ENCODE measurements at regions not wholly inside any gene's neighbourhood (a gene's known extent, or its start where the extent isn't known, plus 50 kb on each side); places are given as distances from the start of the nearest gene placed in this dataset.

DNA sequence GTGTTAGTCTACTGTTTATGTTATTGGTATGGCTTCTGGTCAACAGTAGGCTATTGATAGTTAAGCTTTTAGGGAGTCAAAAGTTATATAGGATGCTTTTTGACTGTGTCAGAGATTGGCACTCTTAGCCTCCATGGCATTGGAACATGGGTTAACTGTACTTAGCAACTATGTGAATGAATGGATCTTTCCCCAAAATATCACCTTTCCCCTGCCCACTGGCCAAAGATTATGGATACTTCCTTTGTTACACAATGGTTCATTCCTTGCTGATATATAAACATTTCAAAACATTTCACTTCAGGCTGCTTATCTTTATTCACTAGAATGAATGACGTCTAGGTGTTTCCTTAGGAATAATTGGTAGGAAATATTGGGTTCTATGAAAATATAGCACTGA is 62.1 kb upstream of the DOCK10 start:
- Histone ChIP-seq H4K20me1 (ENCODE audit: insufficient read depth, low read length) (no peaks in the 10 kb centered on the region), H3K4me1 (ENCODE audit: insufficient read depth, low read length) (no peaks in the 10 kb centered on the region), H3K4me2 (ENCODE audit: low read depth, low read length) (no peak overlapping the region), H2AFZ (ENCODE audit: low read length) (no peak overlapping the region), H3K36me3 (replicated peaks in 1 of 2; ENCODE audit: control insufficient read depth in 1 of 2, insufficient read depth in 2 of 2, low read length in 2 of 2) (no peaks in the 10 kb centered on the region), H3K27me3 (ENCODE audit: control insufficient read depth in 1 of 2, insufficient read depth in 2 of 2, low read length in 2 of 2) (no peaks in the 10 kb centered on the region; a peak in 1 of 5 replicates), H3K4me3 (replicated peaks in 1 of 3; ENCODE audit: insufficient read depth in 1 of 3, low read depth in 2 of 3, low read length in 3 of 3) (no peak overlapping the region), H3K9me3 (ENCODE audit: low read length) (no peaks in the 10 kb centered on the region), H3K9ac (ENCODE audit: insufficient read depth, low read depth, low read length) (no peak overlapping the region), H3K79me2 (ENCODE audit: insufficient read depth, low read length) (no peaks in the 10 kb centered on the region), H3K27ac (ENCODE audit: extremely low read length, insufficient read depth, low read length) (no peak overlapping the region)
- in situ Hi-C loops (cut with HindIII; ENCODE audit: extremely low pct_ligation_motif_present, low pct_unique_long_range_greater_than_20kb) = no loop called here
- BruUV-seq (replicated peaks) = no TSS peak
- ATAC-seq (no peak), DNase-seq (ENCODE audit: low spot score) (no peak), FAIRE-seq (no peak)
- 0% methylated on average over 1 of the region's 1 CpG for WGBS (ENCODE audit: low lambda C conversion rate)
- CTCF ChIA-PET (ENCODE audit: low intra/inter-chr PET ratio, low total read pairs) = no interaction called here
- POLR2A ChIA-PET = no interaction called here
- intact Hi-C loops (cut with micrococcal nuclease; ENCODE audit: unreplicated experiment) = no loop called here
- TF ChIP-seq SRSF9 (IDR thresholded peaks at IDR 0.05; ENCODE audit: borderline replicate concordance, insufficient read depth, low read depth, low read length, poor library complexity, severe bottlenecking) (no peak), ZBTB34 (CRISPR knock-in tag; IDR thresholded peaks at IDR 0.05) (no peak), BCL3 (CRISPR knock-in tag; IDR thresholded peaks at IDR 0.05) (no peak), TGIF2 (CRISPR knock-in tag; IDR thresholded peaks at IDR 0.05) (no peak), SKI (IDR thresholded peaks at IDR 0.05; ENCODE audit: partially characterized antibody) (no peak), HMGXB3 (CRISPR knock-in tag; IDR thresholded peaks at IDR 0.05; ENCODE audit: borderline replicate concordance) (no peak), ZBTB49 (CRISPR knock-in tag; IDR thresholded peaks at IDR 0.05; ENCODE audit: borderline replicate concordance) (no peak), ZBTB42 (CRISPR knock-in tag; IDR thresholded peaks at IDR 0.05) (no peak), SSRP1 (CRISPR knock-in tag; IDR thresholded peaks at IDR 0.05) (no peak), BORCS8-MEF2B (CRISPR knock-in tag; IDR thresholded peaks at IDR 0.05) (no peak), KDM5B (CRISPR knock-in tag; IDR thresholded peaks at IDR 0.05; ENCODE audit: borderline replicate concordance) (no peak), ZSCAN20 (CRISPR knock-in tag; IDR thresholded peaks at IDR 0.05; ENCODE audit: borderline replicate concordance) (no peak)
- TF ChIP-seq, protein P1, sequence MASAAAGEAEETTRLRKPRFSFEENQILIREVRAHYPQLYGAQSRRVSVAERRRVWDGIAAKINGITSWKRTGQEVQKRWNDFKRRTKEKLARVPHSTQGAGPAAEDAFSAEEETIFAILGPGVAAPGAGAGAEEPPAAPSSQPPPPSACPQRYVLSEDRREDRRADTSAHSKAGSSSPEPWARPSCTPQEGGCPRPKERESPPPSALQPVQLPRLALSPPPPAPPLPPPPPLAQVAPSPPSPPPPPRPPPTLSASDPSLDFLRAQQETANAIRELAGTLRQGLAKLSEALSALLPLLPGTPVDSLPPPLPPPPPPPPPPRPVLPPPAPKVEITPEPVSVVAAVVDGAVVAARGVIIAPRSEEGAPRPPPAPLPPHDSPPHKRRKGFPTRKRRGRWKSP (CRISPR knock-in tag; IDR thresholded peaks at IDR 0.05) = no peak
